Cerebellar cortex (tissue), 1 donor: ENCODE measurements at regions not wholly inside any gene's neighbourhood (a gene's known extent, or its start where the extent isn't known, plus 50 kb on each side); places are given as distances from the start of the nearest gene placed in this dataset.

ENCODE experiments used
- DNase-seq: peaks from one replicate; pipeline ENCODE4 v3.0.0-alpha.2; 2015; ENCODE audit warnings: low spot score

- DNase-seq: no peak
Observed at GRCh38 chr2:3960106-3960505, 256.7 kb downstream of the DCDC2C start.

- no peak for DNase-seq
Observed at GRCh38 chr2:3962719-3963118, 259.3 kb downstream of the DCDC2C start.

- no peak for DNase-seq
Observed at GRCh38 chr2:3965211-3965610, 261.8 kb downstream of the DCDC2C start.

DNA sequence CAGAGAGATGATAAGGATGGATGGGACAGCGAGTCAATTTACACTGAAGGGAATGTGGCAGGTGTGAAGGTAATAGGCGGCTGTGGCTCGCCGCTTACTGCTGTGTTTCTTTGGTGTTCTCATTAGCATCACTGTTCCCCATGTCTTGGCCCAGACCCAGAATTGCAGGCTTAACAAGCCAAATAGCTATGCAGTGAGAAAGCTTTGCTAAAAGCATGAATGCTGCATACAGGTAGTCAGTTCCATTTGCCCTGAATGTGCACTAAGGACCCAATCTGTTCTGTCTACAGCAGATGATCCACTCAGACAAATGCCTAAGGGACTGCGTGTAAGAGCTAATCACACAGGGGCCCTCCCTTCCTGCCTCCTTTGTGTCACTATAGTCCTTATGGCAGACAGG is 262.6 kb downstream of the DCDC2C start:
- DNase-seq: no peak

DNA sequence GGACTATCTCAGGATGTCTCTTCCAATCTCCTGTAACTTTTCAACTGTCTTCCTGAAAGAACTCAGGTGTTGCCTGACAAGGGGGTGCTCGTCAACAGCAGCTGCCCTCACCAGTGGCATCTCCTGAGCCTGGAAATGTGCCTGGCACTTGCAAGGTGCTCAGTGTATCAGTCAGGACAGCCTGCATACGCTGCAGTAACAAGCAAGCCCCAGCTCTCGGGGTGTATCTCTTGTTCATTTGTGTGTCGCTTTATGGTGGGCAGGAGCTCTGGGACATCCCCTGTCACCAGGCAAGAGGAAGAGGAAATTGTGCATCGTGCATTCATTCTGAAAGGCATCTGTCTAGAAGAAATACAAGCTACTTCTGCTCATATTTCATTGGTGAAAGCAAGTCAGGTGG is 263.1 kb downstream of the DCDC2C start:
- DNase-seq: no peak

DNA sequence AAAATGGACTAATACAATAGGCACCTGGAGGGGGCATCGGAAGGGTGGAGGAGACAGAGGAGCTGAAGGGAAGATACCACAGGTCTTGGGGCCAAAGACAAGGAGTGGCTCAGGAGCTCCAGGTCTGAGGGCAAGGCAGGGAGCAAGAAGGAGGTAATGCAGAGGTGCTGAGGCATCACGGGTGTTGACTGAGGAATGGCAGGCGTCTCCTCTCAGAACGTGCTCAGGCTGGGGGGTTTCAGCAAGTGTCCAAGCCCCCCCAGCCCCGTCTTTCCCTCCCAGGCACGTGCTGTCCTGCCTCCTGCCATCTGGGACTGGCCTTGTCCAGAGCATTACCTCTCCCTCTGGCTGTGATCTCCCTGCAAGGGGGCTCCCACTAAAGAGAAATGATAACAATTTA is 265.4 kb downstream of the DCDC2C start:
- DNase-seq: no peak

GRCh38 chr2:3970791-3971651 is 267.6 kb downstream of the DCDC2C start:
- no peak for DNase-seq

DNA sequence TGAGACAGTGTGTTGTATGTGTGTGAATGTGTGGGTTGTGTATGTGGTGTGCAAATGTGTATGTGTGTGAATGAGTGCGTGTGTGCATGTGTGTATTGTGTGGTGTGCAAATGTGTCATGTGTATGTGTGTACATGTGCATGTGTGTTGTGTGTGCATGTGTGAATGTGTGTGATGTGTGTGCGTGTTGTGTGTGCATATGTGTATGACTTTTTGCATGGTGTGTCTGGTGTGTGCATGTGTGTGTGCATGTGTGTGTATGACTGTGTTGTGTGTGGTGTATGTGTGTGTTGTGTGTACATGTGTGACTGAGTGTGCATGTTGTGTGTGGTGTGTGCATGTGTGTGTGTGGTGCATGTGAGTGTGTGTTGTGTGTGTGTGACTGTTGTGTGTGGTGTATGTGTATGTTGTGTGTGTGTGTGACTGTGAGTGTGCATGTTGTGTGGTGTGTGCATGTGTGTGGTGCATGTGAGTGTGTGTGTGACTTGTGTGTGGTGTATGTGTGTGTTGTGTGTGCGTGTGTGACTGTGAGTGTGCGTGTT is 268.3 kb downstream of the DCDC2C start:
- no peak for DNase-seq

GRCh38 chr2:3972377-3972776 is 269.0 kb downstream of the DCDC2C start:
- DNase-seq: no peak

DNA sequence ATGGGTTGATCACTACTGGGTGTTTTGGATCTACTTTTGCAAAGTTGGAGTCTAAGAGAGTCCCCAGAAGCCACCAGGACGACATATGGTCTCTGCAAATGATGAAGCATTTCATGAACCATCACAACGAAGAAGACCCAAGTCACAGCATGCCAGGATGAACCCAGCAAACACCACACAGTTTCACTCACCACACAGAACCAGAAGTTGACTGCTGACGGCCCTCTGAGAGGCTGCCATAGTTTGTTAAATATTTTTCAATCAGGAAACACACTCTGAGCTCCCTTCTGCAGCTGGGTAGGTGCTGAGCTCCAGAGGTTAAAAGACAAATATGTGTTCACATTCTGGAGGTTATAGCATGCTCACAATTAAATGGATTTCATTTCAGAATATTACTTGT is 271.4 kb downstream of the DCDC2C start:
- DNase-seq: no peak

- no peak for DNase-seq
Observed at GRCh38 chr2:3981446-3981987, 278.1 kb downstream of the DCDC2C start.

GRCh38 chr2:3982160-3982559 is 278.8 kb downstream of the DCDC2C start:
- DNase-seq: no peak

DNA sequence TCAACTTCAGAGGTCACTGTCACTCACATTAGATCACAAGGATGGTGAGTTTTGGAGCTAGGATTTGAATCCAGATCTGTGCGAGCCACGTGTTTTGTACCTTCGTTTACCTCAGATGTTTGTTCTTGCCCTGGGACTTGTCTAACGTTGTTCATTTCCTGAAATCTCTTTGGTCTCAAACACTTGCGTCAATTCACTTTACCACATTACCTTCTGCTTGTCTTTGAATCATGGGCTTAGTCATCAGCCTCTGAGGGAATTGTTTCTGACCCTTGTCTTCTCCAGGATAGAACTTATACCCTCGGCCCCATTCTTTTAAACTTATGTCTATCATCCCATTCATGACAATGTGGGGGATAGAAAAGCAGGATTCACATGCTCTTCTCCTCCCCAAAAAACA is 282.7 kb downstream of the DCDC2C start:
- DNase-seq: no peak

- no peak for DNase-seq
Observed at GRCh38 chr2:3986530-3987258, 283.3 kb downstream of the DCDC2C start.

GRCh38 chr2:4002841-4003403 is 299.5 kb downstream of the DCDC2C start:
- no peak for DNase-seq

DNA sequence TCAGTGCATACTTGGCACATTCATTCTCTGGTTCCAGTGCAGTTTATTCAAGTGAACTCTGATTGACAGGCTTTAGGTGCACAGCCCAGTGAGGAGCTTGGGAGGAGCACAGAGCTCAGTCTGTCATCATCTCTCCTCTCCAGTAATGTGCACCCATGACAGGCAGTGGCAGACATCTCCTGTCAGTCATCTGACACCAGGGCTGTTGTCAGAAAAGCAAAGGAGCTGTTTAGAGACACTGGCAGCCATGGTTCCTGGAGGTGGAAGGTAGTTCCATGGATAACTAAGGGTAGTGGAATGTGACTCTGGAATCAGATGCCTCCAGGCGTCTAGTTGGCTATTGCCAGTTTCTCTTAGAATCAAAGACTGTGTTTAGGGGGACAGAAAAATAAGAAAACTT is 308.8 kb downstream of the DCDC2C start:
- no peak for DNase-seq

DNA sequence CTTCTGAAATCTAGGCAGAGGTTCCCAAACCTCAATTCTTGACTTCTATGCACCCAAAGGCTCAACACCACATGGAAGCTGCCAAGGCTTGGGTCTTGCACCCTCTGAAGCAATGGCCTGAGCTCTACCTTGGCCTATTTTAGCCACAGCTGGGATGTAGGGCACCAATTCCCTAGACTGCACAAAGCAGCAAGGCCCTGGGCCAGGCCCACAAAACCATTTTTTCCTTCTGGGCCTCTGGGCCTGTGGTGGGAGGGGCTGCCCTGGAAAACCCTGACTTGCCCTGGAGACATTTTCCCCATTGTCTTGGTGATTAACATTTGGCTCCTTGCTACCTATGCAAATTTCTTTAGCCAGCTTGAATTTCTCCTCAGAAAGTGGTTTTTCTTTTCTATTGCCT is 315.2 kb downstream of the DCDC2C start:
- DNase-seq: no peak

GRCh38 chr2:4020153-4020552 is 316.8 kb downstream of the DCDC2C start:
- no peak for DNase-seq

DNA sequence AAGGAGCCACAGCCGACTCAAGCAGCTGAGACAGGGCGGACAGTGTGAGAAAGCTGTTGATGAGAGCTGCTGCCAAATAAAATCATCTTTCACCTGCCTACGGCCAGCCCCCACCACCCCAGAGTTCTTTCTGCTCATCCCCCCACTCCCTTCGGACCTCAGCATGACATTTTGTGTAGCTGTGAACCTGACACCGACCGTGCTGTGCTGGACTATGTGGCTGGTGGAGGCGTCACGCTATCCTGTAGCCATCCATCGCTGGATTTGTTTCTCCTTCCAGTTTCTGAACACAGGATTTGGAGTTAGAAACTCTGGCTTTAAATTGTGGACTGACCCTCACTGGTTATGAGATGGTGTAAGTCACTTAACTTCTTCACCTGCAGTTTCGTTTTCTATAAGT is 317.3 kb downstream of the DCDC2C start:
- DNase-seq: no peak

- no peak for DNase-seq
Observed at GRCh38 chr2:4024605-4025004, 321.2 kb downstream of the DCDC2C start.

DNA sequence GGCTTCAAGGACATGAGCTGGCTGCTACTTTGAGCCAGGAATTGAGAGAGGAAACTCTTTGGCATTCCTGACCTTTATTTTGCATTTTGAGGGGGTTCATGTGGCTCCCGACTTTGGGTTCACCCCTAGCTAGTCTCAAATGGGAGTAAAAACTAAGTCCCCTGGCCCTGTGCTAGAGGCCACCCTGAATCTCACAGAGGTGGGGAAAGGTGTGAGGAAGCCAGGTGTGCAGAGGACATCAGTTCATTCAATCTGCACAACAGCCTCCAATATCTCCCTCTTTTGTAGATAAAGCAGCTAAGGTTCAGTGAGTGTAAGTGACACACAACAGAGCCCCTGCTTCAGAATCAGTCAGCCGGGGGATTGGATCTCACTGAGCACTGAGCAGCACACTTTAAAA is 325.7 kb downstream of the DCDC2C start:
- no peak for DNase-seq

- no peak for DNase-seq
Observed at GRCh38 chr2:4039896-4040295, 336.5 kb downstream of the DCDC2C start.
